OCI-LY3 (cell line): ENCODE measurements at regions not wholly inside any gene's neighbourhood (a gene's known extent, or its start where the extent isn't known, plus 50 kb on each side); places are given as distances from the start of the nearest gene placed in this dataset.
A peak's percentile ranks its signal among the peaks of the same experiment; 100 is the strongest.

Experiments used
- H2AFZ ChIP-seq: fragments of 200-600, 300-600 bp; shearing (Covaris generic); 2 replicates; pipeline ENCODE4 v1.6.0; 2014; ENCODE audit warnings: antibody characterized with exemption, low read depth, low read length
- H3K27ac ChIP-seq: fragments of 200-600, 300-600 bp; sonication (generic); 2 replicates; pipeline ENCODE4 v1.5.1; 2014; ENCODE audit warnings: mild to moderate bottlenecking, low read length, moderate library complexity, mixed read lengths
- H3K27me3 ChIP-seq: fragments of 200-600, 300-600 bp; sonication (generic); 2 replicates; pipeline ENCODE4 v1.6.1; 2014; ENCODE audit warnings: low read depth, low read length, mixed read lengths
- H3K36me3 ChIP-seq: fragments of 200-600, 300-600 bp; sonication (generic); replicated peaks from 2 replicates; pipeline ENCODE3; 2014; ENCODE audit warnings: low read depth, low read length, mixed read lengths
- H3K4me1 ChIP-seq: fragments of 300-600, 200-600 bp; sonication (generic); 2 replicates; pipeline ENCODE4 v1.6.1; 2014; ENCODE audit warnings: low read length, mixed read lengths
- H3K4me2 ChIP-seq: fragments of 200-600, 300-600 bp; sonication (generic); 2 replicates; pipeline ENCODE4 v1.6.1; 2014; ENCODE audit warnings: low read length, mixed read lengths
- H3K4me3 ChIP-seq: fragments of 300-600, 200-600 bp; sonication (generic); 2 replicates; pipeline ENCODE4 v1.5.1; 2014; ENCODE audit warnings: antibody characterized with exemption, mild to moderate bottlenecking, low read length, moderate library complexity
- H3K79me2 ChIP-seq: fragments of 300-600, 200-600 bp; shearing (Covaris generic); 2 replicates; pipeline ENCODE4 v1.6.1; 2014; ENCODE audit warnings: mild to moderate bottlenecking, low read length, mixed read lengths
- H3K9ac ChIP-seq: fragments of 300-600, 200-600 bp; shearing (Covaris generic); 2 replicates; pipeline ENCODE4 v1.6.0; 2014; ENCODE audit warnings: mild to moderate bottlenecking, low read length, moderate library complexity
- H3K9me3 ChIP-seq: fragments of 200-600, 300-600 bp; shearing (Covaris generic); 2 replicates; pipeline ENCODE4 v1.6.1; 2014; ENCODE audit warnings: low read length, mixed read lengths; ENCODE audit not compliant: insufficient read depth
- H4K20me1 ChIP-seq: fragments of 200-600, 300-600 bp; sonication (generic); 2 replicates; pipeline ENCODE4 v1.6.1; 2016; ENCODE audit warnings: low read length, mixed read lengths; ENCODE audit not compliant: insufficient read depth
- EZH2phosphoT487 ChIP-seq: fragments of 200-600 bp; shearing (Covaris generic); IDR thresholded peaks from 2 replicates; pipeline ENCODE4 v1.6.1; 2018; ENCODE audit warnings: antibody characterized with exemption, mixed run types, low read depth
- TF ChIP-seq, protein P1 (sequence below): fragments of 200-600, 300-600 bp; sonication (generic); IDR thresholded peaks from 2 replicates; pipeline ENCODE4 v1.5.1; 2014; ENCODE audit warnings: antibody characterized with exemption, low read length, low read depth

DNA sequence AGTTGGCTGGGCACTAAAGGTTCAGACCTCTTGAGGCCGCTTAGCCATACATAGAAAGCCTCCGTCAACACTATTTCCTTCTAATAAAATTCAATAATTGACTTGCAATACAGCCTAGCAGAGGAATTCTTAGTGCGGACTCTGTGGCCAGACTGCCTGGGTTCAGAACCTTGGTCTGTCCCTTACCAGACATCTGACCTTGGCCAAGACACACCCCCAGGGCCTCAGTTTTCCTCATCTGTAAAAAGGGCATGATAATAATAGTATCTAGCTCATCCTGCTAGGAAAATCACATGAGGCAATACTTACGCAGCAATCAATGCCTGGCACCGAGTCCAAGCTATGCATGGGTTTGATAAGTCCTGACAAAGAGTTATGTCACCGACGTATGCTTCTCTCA, 148.2 kb upstream of the SOD1 start:
- H4K20me1 ChIP-seq, result no peaks in the 10 kb centered on the region
- peaks cover 22% of the 10 kb centered on the region for H3K4me1 ChIP-seq
- TF ChIP-seq, protein P1, sequence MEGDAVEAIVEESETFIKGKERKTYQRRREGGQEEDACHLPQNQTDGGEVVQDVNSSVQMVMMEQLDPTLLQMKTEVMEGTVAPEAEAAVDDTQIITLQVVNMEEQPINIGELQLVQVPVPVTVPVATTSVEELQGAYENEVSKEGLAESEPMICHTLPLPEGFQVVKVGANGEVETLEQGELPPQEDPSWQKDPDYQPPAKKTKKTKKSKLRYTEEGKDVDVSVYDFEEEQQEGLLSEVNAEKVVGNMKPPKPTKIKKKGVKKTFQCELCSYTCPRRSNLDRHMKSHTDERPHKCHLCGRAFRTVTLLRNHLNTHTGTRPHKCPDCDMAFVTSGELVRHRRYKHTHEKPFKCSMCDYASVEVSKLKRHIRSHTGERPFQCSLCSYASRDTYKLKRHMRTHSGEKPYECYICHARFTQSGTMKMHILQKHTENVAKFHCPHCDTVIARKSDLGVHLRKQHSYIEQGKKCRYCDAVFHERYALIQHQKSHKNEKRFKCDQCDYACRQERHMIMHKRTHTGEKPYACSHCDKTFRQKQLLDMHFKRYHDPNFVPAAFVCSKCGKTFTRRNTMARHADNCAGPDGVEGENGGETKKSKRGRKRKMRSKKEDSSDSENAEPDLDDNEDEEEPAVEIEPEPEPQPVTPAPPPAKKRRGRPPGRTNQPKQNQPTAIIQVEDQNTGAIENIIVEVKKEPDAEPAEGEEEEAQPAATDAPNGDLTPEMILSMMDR, result no peak
- TF ChIP-seq EZH2phosphoT487, result no peak

DNA sequence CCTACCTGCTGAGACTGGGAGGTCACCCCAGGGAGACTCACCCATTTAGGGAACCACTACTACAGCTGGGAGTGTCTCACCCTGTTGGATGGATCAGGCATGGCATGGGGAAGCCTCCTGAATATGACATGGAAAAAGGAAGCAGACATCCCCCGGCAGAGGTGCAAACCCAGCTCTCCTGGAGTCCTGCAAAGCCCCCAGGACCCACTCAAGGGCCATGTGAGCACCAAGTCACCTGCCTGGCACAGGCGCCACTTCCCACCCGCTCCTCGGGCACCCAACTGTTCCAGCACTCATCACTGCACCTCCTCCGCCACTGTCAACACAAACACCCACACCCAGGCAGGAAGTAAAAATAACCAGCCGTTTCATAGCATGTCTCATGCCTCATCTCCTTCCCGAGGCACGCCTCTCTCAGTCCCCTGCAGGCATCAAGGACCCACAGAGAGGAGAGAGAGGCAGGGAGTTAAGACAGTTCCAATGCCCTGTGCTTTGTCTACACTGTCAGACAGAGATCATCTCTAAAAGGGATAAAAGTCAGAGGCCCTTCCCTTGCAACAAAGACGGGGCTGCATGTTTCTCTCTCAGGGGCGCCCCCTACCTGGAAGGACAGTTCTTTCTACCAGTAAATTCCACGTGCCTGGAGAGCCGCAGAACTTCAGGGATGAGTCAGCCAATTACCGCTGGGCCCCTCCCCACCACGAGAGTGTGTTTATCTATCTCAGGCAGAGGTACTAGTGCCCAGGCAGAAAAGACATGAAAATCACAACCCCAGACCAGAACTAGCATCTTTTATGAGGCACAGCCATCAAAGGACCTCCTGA, 150.1 kb upstream of the SOD1 start:
- Histone ChIP-seq H3K79me2 (no peaks in the 10 kb centered on the region), H3K4me3 (peak overlapping the region; percentile 32; the same call in 1 of the 2 replicates), H3K9ac (no peak overlapping the region), H4K20me1 (no peaks in the 10 kb centered on the region), H2AFZ (0 out of 2 replicates have a peak overlapping the region, but pooled peaks have one; percentile 4), H3K4me2 (peak overlapping the region; percentile 60), H3K27me3 (peaks cover 7% of the 10 kb centered on the region), H3K9me3 (no peaks in the 10 kb centered on the region), H3K27ac (no peak overlapping the region), H3K36me3 (no peaks in the 10 kb centered on the region), H3K4me1 (peaks cover 22% of the 10 kb centered on the region)
- TF ChIP-seq, protein P1, result peak; percentile 52
- no peak for TF ChIP-seq EZH2phosphoT487

More for the DNA sequence above, 148.2 kb upstream of the SOD1 start:
- Histone ChIP-seq H3K4me2 (no peak overlapping the region), H3K27me3 (peaks cover 5% of the 10 kb centered on the region; the same call in 1 of the 2 replicates), H3K36me3 (no peaks in the 10 kb centered on the region), H3K4me3 (no peak overlapping the region), H3K27ac (no peak overlapping the region), H3K9me3 (no peaks in the 10 kb centered on the region), H3K79me2 (no peaks in the 10 kb centered on the region), H3K9ac (no peak overlapping the region), H2AFZ (no peak overlapping the region)

DNA sequence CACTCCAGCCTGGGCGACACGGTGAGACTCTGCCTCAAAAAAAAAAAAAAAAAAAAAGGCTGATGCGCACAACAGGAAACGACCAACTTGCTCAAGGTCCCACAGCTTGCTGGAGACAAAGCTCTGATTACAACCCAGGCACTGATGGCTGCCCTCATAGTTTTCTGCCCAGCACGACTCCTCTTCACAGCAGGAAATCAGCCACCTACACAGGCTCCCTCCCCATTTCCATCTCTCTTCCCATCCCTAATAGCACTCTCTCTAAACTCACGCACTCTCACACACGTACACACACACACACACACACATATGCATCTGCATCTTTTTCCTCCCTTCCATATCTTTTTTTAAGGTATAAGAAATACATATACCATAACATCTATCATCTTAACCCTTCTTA, 153.5 kb upstream of the SOD1 start:
- no peak overlapping the region for H3K4me2 ChIP-seq
- H3K9me3 ChIP-seq, result no peaks in the 10 kb centered on the region
- H3K4me3 ChIP-seq, result no peak overlapping the region
- H2AFZ ChIP-seq, result no peak overlapping the region
- H3K79me2 ChIP-seq, result no peaks in the 10 kb centered on the region
- peaks cover 22% of the 10 kb centered on the region for H3K4me1 ChIP-seq
- TF ChIP-seq, protein P1, result no peak
- no peak for TF ChIP-seq EZH2phosphoT487
- H3K9ac ChIP-seq, result no peak overlapping the region
- no peak overlapping the region for H3K27ac ChIP-seq
- peaks cover 5% of the 10 kb centered on the region for H3K27me3 ChIP-seq
- no peaks in the 10 kb centered on the region for H4K20me1 ChIP-seq
- H3K36me3 ChIP-seq, result no peaks in the 10 kb centered on the region

DNA sequence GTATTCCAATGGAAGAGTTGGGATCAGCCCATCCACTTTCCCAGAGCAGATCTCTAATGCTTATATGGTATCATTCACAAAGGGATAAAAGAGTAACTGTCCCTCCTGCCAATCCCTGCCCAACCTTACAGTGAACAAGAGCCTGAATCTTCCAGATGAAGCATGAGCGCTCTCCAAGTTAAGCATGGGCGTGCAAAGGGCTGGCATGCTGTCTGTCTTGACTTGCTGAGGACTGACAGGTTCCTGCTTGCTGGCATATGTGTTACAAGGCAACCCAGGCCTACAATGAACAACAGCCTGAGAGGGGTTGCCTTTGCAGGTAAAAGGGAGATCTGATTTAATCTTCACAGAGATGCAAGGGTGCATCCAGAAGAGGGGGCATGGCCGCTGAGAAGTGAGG, 155.6 kb upstream of the SOD1 start:
- no peak overlapping the region for H3K27ac ChIP-seq
- H2AFZ ChIP-seq, result no peak overlapping the region
- no peaks in the 10 kb centered on the region for H3K79me2 ChIP-seq
- H3K9me3 ChIP-seq, result no peaks in the 10 kb centered on the region
- peaks cover 8% of the 10 kb centered on the region for H3K4me1 ChIP-seq
- no peak overlapping the region for H3K4me2 ChIP-seq
- H3K36me3 ChIP-seq, result no peaks in the 10 kb centered on the region
- no peaks in the 10 kb centered on the region for H4K20me1 ChIP-seq
- H3K4me3 ChIP-seq, result no peak overlapping the region
- no peak overlapping the region for H3K9ac ChIP-seq
- peaks cover 2% of the 10 kb centered on the region; the same call in 1 of the 2 replicates for H3K27me3 ChIP-seq
- no peak for TF ChIP-seq EZH2phosphoT487
- TF ChIP-seq, protein P1, result no peak
